ENCODE measurements at regions not wholly inside any gene's neighbourhood (a gene's known extent, or its start where the extent isn't known, plus 50 kb on each side); places are given as distances from the start of the nearest gene placed in this dataset.

DNA sequence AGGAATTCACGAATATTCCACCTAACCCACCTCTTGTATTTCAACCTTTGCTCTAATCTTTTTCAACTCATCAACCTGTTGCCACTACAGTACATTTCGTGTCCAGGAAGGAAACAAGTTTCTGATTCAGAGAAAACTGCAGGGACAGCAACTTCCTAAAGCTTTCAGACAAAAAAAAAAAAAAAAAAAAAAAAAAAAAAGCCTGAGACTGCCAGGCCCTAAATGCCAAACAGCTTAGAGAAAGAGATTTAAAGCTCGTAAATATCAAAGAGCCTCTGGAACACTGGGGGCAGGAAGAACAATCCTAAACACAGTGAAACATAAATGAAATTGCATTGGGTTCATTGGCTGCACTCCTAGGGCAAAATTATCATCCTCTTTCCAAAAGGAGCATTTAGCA, 411.2 kb upstream of the SPTLC3 start:
- no peak for DNase-seq

DNA sequence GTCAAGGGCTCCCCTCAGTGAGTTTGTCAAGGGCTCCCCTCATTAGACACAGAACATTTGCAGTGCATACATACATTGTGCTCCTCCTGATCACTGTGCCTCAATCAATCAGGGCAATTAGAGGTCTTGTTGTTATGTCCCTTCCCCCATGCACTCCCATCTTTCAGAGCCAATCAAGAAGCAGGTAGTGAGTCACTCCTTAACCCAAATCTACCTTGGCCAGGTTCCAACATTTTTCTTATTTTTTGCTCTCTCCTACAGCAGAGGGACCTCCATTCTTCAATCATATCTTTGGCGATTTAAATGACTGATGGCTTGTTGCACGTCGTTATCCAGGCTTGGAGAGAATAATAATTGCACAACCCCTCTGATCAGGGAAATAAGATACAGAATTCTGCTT, 409.9 kb upstream of the SPTLC3 start:
- DNase-seq = no peak

DNA sequence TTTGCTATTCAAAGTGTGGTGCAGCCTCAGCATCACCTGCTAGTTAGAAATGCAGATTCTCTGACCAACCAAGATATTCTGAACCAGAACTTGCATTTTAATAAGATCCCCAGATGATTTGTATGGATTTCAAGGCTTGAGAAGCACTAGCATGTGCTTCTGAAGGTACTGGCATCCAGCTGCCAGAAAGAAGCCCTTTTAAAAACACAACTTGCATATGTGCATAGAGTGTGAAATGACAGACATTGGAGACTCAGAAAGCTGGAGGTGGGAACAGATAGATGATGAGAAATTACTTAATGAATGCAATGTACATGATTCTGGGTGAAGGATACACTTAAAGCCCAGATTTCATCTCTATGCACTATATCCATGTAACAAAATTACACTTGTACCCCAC, 409.3 kb upstream of the SPTLC3 start:
- no peak for DNase-seq

DNA sequence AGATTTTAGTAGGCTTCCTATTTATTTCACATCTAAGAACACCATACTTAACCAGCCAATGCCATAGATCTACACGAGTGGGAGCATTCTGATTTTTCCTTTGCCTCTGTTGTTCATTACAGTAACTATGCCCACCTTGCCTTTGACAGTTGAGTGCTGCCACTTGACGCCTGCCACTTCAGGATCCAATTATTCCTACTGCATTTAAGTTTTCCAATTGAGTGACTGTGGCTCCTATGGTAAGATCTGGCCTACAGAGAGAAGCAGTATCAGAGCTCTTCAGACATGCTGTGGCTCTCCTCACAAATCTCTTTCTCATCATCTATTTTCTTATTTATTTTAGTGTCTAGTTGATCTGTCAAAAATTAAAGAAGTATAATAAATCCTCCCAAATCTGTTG, 403.0 kb upstream of the SPTLC3 start:
- no peak for DNase-seq

DNA sequence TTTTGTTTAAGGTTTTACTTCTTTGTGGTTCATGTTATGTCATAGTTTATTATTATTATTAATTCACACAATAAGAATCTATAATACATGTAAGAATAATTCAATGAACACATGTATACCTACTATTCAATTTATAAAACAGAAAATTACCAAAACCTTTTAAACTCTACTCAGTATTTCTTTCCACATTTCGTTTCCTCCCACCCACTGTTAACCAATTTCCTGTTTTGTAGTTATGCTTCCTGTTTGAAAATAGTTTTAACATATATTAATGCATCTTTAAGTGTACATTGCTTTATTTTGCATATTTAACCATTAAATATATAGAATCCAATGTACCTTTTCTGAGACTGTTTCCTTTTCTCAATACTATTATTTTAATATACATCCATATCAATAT, 397.9 kb upstream of the SPTLC3 start:
- no peak for DNase-seq

DNA sequence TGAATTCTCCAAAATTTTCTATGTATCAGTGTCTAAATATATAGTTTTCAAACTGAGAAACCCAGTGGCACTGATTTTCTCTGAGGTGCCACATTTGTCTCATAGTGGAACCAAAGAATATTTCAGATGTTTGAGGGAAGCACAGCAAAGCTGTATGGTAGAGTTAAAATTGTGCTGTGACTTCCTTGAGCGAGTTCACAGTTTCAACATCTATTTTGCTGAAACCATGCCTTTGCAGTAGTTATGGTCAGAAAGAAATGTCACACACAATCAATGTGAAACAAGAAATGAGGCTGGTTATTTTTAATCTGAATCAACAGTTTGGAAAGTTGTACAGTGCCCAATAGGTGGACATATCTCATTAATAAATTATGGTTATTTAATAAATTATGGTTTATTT, 394.0 kb upstream of the SPTLC3 start:
- no peak for DNase-seq

DNA sequence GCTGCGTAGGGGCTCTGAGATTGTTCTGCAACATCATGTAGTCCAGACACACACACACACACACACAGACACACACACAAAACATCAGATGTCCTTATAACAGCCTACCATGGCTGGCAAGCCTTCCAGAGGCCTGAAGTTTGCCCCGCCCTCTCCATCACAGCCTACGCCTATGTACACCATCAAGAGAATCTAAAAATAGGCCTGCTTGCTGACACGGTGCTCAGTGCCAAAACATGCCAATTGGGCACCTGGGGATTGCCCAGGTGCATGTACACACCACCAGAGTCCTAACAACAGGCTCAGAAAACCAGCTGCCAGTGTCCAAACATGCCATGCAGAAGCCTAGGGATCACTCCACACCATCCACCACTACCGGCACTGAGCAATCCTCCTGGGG, 391.7 kb upstream of the SPTLC3 start:
- DNase-seq = no peak

DNA sequence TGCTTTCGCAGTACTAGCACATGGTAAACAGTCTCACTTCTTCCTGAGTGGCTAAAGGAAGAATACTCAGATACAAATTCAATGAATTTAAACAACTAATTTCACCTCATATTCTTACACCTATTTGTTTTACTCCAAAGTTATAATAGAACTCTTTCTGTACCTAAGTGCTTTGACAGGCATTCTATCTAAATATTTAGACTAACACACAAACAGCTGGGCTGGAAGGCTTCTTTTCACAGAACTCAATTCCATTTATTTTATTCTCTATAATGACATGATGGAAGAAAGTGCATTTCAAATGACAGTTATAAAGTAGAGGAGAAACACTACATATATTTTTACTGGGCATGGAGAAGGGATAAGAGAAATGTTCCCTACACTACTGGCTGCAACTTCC, 384.9 kb upstream of the SPTLC3 start:
- no peak for DNase-seq

DNA sequence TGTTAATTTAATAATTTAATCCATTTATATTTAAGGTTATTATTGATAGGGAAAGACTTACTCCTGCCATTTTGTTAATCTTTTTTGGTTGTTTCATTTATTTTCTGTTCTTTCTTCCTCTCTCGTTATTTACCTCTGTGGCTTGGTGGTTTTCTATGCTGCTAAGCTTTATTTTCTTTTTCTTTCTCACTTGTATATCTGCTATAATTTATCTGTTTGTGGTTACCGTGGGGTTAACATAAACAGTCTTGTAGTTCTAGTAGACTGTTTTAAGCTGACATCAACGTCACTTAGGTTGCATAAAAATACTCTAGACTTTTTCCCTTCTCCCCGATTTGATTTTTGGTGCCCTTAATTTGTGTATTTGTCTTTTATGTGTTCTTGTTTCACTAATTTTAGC, 381.3 kb upstream of the SPTLC3 start:
- no peak for DNase-seq

DNA sequence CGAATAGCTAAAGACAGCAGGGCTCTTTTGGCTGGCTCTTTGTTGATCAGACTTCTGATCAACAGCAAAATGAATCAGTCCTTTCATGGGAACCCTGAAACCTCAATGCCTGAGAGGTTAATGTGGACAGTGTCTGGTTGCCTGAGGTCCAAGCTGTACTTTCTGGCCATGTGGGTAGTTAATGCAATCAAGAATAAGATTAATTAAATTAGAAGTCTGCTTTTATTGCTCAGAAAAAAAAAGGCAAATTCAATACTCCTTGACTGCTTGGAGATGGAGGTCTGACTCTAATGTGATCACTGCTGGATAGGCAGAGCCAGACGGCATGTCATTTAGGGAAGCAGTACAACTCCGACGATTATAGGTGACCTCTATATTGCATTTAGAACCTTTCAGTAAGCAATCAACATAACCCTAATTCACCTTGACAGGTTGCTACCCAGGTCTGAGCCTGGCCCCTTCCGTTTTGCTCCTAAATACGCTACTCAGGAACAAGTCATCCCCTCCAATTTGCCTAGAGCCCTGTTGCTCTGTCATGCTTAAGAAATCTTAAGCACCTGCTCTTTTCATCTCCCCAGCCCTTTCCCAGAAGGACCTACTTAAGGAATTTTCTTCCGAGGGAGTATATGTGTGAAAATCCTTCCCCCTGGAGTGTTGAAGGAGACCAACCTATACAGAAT, 370.0 kb upstream of the SPTLC3 start:
- DNase-seq = no peak

DNA sequence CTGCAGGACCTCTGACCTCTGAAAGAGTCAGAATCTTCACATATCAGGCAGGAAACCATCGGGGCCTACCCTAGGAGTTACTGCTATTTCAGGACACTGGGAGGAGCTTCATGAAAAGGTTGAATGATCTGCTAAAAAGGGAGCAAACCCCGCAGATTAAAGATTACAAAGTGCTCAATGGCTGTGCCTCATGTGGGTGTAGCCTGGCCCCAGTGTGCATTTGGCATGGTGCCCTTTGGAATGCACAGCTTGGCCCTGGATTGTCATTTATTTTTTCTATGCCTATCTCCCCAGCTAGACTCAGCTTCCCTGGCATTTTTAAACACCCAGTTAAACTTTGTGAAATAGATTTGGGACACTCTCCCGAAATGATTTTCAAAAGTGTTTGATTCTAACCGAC, 368.5 kb upstream of the SPTLC3 start:
- DNase-seq = no peak

DNA sequence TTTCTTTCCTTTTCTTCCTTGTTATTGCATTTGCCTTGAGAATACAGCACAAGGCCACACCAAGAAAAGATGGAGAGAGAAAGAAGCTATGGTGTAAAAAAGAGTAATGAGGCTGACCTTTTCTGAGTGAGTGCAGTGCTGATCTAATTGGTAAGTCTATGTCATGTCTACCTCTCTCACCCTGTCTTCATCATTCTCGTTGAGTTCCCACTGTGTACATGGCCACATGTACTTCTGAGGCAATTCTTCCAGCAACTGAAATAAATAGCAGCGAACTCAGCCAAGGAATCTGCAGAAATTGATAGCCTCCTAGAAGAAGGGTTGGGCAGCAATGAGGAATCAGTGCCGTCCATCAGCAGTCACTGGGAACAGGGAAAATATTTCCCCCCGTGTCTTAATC, 367.2 kb upstream of the SPTLC3 start:
- no peak for DNase-seq

DNA sequence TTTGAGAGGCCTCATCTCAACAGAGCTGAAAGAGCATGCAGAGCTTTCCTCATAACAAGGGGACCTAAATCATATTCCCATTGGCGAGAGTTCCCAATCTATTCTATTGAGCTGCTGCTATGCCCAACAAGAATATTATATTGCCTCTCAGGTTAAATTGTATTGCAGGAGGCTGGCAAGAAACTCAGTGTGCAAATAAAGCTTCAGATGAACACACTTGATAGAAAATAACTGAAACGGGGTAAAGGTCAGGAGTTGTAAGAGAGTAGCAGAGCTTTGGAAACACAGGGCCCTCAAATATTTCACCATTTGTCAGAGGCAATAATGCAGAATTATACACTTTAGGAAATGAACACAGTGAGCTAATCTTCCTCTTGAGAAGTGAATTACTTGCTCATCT, 364.3 kb upstream of the SPTLC3 start:
- no peak for DNase-seq

DNA sequence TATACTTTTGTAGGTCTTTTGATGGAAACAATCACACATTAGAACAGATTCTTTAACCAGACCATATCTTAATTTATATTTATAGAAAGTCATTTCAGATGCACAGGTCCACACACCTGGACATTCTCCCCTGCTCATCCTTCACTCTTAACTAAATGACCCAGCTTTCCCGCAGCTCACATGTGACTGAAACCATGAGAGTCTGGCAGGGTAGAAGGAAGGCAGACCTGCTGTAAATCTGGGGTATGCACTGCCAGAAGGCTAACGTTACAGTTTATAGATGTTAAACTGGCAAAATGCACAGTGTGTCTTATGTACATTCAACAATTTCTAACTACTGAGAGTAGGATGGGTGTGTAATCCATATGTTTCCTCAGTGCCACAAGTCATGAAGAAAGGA, 359.5 kb upstream of the SPTLC3 start:
- DNase-seq = no peak

DNA sequence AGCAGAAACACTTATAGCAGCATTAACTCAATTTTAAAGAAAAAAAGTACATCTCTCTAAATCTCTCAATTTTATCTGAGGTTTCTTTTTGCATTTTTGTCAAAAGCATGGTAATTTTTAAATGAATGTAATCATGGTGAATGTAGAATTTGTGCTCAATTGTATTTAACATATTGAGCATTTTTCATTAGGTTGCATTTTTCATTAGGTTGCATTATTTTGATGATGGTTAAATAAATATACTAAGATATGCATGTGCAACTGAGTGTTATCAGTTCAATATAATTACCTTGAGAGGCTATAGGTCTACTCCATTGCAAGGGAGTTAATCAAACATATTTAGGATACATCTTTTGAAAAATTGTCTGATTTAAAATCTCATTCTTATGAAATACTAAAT, 355.1 kb upstream of the SPTLC3 start:
- DNase-seq = no peak

DNA sequence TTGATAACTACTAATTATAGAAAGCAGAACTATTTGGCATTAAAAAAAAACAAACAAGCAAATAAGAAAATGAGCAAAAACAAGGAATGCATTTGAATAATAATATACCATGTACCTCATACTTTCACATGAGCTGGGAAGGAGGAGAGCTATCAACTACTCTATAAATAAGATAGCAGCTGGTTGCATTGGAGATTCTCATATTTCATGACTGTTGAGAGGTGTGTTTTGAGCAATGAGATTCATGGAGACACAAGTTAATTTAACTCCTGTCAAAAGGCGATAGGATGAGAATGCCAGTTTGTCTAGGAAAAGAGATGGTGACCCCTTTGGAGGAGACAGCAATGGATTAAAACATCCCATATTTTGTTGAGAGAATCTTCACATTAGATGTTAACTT, 348.8 kb upstream of the SPTLC3 start:
- DNase-seq = no peak

DNA sequence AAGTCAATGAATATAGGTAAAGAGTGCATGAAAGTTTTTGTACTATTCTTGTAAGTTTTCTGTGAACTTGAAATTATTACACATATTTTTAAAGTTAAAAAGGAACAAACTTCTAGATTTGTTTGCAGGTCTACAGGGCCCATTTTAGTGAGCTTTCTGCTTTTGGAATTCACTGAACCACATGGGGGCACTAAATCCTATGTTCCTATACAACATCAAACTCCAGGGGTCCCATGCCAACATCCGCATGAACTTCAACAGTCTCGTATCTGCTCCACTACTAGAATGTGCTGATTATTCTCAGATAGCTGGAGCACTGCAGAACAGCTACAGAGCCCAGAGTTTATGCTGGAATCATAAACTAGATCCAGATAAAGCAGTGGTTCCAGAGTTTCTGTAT, 347.9 kb upstream of the SPTLC3 start:
- DNase-seq = no peak

DNA sequence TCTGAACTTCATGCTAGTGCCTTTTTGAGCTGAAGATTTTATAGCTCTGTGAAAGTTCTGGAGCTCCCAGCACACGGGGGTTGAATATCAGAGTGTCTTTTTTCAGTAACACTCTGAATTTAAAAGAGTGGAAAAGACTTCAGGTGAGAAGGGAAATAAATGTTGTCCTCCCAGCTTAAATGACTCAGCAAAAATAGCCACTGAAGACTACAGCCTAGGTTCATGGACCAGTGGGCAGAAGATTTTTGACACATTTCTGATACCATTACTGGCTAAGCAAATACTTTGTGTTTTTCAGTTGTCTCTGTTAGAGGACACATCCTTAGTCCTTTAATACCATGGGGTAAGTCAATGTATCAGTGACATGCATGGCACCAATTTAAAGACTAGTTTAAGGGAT, 338.5 kb upstream of the SPTLC3 start:
- DNase-seq = no peak

DNA sequence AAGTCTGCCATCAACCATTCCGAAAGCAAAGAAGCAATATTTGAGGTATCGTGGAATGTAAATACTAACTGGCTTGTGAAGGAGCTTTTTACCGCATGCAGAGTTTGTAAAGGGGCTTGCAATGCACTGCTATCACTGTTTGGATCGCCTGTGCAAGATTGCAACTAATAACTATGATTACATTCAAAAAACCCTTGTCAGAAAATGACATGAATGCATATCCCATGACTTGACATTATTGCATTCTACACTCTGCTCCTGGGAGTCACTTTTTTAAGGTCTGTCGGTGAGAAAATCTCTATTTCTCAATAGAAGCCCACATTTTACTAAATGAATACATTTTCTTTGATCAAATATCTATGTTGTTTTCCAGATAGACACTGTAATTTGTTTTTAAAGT, 335.4 kb upstream of the SPTLC3 start:
- no peak for DNase-seq

DNA sequence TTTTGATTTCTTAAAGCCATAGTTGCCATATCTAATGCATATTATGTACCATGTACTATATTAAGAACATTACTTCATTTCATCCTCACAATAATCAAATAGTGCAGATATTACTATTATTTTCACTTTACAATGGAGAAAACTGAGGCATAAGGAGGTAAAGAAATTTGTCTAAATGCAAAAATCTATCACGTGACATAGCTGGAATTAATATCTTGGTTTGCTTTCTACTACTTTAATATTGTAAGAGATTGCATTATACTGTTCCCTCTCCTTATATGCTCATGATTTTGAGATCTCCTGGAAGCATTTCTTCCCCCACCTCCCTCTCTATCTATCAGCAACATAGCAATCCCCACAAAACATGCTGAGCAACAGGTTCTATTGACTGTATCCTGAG, 330.8 kb upstream of the SPTLC3 start:
- DNase-seq = no peak

DNA sequence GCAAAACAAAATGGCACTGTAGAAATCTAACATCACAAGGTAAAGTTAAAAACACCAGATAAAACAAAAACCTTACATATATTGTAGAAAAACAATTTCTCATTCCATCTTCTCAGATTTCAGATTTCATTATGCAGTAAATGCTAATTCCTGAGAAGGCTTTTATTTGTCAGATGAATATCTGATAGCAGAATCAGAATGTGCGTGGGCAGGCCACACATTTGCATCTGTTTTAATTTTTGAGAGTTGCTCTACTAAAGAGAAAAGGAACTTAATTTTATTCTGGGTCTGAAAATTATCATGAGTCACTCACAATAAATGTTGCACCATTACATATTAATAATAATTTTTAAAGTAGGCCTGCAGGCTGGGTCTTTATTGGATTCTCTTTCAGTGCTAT, 329.3 kb upstream of the SPTLC3 start:
- DNase-seq = no peak

DNA sequence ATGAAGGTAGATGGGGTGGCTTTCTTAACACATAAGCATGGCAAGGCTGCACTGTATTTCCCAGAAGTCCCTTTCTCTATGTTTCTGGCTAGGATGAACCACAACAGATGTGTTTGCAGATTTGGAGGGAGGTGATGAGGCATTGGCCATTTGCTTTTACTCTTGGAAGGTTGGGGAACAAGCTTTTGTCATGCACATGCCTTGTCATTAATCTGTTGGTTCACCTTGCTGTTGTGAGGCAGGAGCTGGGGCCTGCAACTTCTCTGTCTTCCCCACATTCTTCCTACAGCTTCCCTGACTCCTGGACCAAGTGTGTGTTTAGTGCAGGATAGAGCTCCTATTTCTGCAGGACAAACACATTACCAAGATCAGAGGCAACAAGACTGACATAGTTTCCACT, 326.2 kb upstream of the SPTLC3 start:
- DNase-seq = no peak

DNA sequence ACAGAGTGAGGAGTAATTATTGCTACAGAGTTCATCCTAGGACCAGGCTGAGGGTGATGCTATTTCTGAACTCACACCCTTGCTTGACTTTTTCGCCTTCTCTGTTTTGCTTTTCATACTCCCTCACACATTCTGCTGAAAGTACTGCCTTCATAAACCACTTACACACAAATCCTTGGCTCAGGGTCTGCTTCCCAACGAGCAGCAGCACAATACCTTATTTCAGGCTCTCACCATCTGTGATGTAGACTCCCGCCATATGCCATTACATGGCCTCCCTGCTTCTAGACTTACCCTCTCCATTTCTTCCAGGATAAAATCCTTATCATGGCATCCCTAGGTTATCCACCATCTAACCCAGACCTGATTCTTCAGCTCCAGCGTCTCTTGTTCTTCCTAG, 321.3 kb upstream of the SPTLC3 start:
- DNase-seq = no peak

DNA sequence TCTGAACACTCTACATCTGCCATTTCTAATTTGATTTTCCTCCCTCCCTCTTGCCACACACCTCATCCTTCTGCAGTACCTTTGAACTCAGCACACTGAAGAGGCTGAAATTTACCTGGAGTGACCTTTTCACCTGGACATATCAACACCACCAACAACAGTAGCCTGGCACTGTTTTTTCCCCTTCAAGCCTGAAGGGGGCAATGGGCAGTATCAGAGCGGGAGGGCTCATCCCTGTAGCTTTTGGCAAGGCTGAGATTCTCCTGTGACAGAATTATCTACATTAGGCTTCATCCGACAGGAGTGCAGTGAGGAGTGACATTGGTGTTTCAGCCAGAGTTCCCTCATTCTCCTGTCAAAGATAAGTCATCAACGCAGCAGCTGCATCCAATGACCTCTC, 312.8 kb upstream of the SPTLC3 start:
- DNase-seq = no peak

DNA sequence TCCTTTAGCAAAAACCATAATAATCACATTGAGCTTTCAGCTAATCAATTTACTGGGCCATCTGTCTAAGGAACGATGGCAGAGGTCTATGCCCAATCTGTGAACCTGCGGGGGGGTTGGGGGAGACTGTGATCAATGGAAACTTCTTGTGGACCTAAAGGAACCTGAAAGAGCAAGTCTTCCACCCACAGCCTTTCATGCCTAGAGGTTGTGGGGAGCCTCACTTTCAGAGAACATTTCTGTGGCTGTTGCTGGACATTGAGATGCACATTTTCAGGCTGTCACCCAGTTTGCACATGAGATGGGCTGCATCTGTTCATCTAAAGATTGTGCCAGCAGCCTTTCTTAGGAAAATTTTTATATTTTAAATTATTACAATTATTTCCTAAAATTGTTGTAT, 310.0 kb upstream of the SPTLC3 start:
- DNase-seq = no peak
